ENCODE measurements at regions not wholly inside any gene's neighbourhood (a gene's known extent, or its start where the extent isn't known, plus 50 kb on each side); places are given as distances from the start of the nearest gene placed in this dataset.

GRCh38 chr1:20405051-20405754 lies 80.8 kb downstream of the CAMK2N1 start:
- peaks cover 0 to 69% (median 0%) of the 10 kb centered on the region in 4 donors for H3K27me3 ChIP-seq
- no peak for TF ChIP-seq CTCF (IDR thresholded peaks at IDR 0.05)
- no peak for TF ChIP-seq POLR2A (IDR thresholded peaks at IDR 0.05)

More at GRCh38 chr1:20405051-20405754, 80.8 kb downstream of the CAMK2N1 start:
- no peaks in the 10 kb centered on the region for H3K9me3 ChIP-seq
- DNase-seq, result no peak
- WGBS, 2 donors, result 70 to 80% methylated on average over 11 to 13 of the region's 13 CpGs
- H3K4me1 ChIP-seq, result no peaks in the 10 kb centered on the region
- no peaks in the 10 kb centered on the region for H3K36me3 ChIP-seq
- intact Hi-C loops (cut with DNase I), result no loop called here
- H3K4me3 ChIP-seq, result no peak overlapping the region
- H3K27ac ChIP-seq, result no peak overlapping the region
